ENCODE measurements at regions not wholly inside any gene's neighbourhood (a gene's known extent, or its start where the extent isn't known, plus 50 kb on each side); places are given as distances from the start of the nearest gene placed in this dataset.

- TF ChIP-seq POLR2A (IDR thresholded peaks at IDR 0.05; ENCODE audit: low read depth, low read length) (no peak), POLR2AphosphoS5 (IDR thresholded peaks at IDR 0.05; ENCODE audit: low read depth, low read length) (no peak)
These were observed 56.1 kb upstream of the ZNF800 start for GRCh38 chr7:127448566-127448965.

Data from GM12892 (cell line).